Endothelial cell of umbilical vein (primary cell): ENCODE measurements at regions not wholly inside any gene's neighbourhood (a gene's known extent, or its start where the extent isn't known, plus 50 kb on each side); places are given as distances from the start of the nearest gene placed in this dataset.

Source experiments
- JUN ChIP-seq: IDR thresholded peaks from 2 replicates; pipeline ENCODE4 v1.6.1; 2011; ENCODE audit warnings: borderline replicate concordance, low read depth; ENCODE audit not compliant: insufficient read length, insufficient read depth
- POLR2A ChIP-seq: IDR thresholded peaks from 2 replicates; pipeline ENCODE4 v1.6.1; 2012; ENCODE audit warnings: low read depth, mild to moderate bottlenecking, control low read depth, low read length
- POLR2AphosphoS5 ChIP-seq: IDR thresholded peaks from 2 replicates; pipeline ENCODE4 v1.6.1; 2012; ENCODE audit warnings: low read depth, mild to moderate bottlenecking, control low read depth, low read length, moderate library complexity; ENCODE audit not compliant: insufficient read depth
- TF ChIP-seq, protein P1 (sequence below), 2 donors: IDR thresholded peaks; 1 replicate in 1 of 2; 2 replicates in 1 of 2; pipeline ENCODE4 v1.5.1; 2011; ENCODE audit warnings: low read length in 2 of 2, mild to moderate bottlenecking in 2 of 2, moderate library complexity in 2 of 2, control low read depth in 1 of 2, inconsistent platforms in 1 of 2, low read depth in 1 of 2; ENCODE audit not compliant: insufficient read depth in 1 of 2; ENCODE audit errors: extremely low read depth in 1 of 2
- TF ChIP-seq, protein P2 (sequence below): IDR thresholded peaks from 2 replicates; pipeline ENCODE4 v1.6.1; 2011; ENCODE audit not compliant: insufficient read depth, insufficient read length

DNA sequence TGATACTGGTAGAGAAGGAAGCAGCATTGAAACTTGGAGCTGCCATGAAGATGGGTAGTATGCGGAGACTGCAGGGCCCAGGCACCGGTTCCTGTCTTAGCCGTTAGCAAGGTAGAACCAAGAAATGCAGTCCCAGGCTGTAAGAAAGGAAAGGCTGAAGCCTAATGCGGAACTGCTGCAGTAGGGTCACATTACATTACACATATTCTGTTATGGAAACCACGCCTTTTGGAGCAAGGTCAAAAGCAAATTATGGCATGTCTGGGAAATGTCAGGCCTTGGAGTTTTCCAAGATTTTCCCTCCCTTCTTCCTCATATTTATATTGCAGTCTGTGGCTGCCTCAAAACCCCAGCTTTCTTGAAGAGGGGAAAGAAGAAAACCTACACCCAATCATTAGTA, 204.8 kb upstream of the RASGEF1B start:
- TF ChIP-seq, protein P1, sequence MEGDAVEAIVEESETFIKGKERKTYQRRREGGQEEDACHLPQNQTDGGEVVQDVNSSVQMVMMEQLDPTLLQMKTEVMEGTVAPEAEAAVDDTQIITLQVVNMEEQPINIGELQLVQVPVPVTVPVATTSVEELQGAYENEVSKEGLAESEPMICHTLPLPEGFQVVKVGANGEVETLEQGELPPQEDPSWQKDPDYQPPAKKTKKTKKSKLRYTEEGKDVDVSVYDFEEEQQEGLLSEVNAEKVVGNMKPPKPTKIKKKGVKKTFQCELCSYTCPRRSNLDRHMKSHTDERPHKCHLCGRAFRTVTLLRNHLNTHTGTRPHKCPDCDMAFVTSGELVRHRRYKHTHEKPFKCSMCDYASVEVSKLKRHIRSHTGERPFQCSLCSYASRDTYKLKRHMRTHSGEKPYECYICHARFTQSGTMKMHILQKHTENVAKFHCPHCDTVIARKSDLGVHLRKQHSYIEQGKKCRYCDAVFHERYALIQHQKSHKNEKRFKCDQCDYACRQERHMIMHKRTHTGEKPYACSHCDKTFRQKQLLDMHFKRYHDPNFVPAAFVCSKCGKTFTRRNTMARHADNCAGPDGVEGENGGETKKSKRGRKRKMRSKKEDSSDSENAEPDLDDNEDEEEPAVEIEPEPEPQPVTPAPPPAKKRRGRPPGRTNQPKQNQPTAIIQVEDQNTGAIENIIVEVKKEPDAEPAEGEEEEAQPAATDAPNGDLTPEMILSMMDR (IDR thresholded peaks at IDR 0.05; ENCODE audit: extremely low read depth in 1 of 2, insufficient read depth in 1 of 2, low read depth in 1 of 2, low read length in 2 of 2), result no peak
- TF ChIP-seq, protein P2, sequence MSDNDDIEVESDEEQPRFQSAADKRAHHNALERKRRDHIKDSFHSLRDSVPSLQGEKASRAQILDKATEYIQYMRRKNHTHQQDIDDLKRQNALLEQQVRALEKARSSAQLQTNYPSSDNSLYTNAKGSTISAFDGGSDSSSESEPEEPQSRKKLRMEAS, result no peak
- no peak for TF ChIP-seq POLR2AphosphoS5
- TF ChIP-seq POLR2A, result no peak
- no peak for TF ChIP-seq JUN
